Loucy (cell line): ENCODE measurements at regions not wholly inside any gene's neighbourhood (a gene's known extent, or its start where the extent isn't known, plus 50 kb on each side); places are given as distances from the start of the nearest gene placed in this dataset.

Source experiments
- H2AFZ ChIP-seq: fragments of 200-600 bp; sonication (generic); 2 replicates; pipeline ENCODE4 v1.6.0; 2016; ENCODE audit warnings: antibody characterized with exemption, mild to moderate bottlenecking, low read length, moderate library complexity
- H3F3A ChIP-seq: fragments of 200-600 bp; 2 replicates; pipeline ENCODE4 v1.6.0; 2016; ENCODE audit warnings: antibody characterized with exemption, low read depth, mild to moderate bottlenecking
- H3K27me3 ChIP-seq: fragments of 200-600 bp; sonication (generic); 2 replicates; pipeline ENCODE4 v1.6.1; 2014; ENCODE audit warnings: low read length, mild to moderate bottlenecking; ENCODE audit not compliant: insufficient read depth, poor library complexity, severe bottlenecking
- H3K36me3 ChIP-seq: fragments of 200-600 bp; sonication (generic); 2 replicates; pipeline ENCODE4 v1.6.1; 2016; ENCODE audit warnings: low read length; ENCODE audit not compliant: insufficient read depth
- H3K4me1 ChIP-seq: fragments of 200-600 bp; sonication (generic); 2 replicates; pipeline ENCODE4 v1.5.1; 2014; ENCODE audit warnings: low read length, mild to moderate bottlenecking; ENCODE audit not compliant: insufficient read depth, poor library complexity, severe bottlenecking
- H3K4me2 ChIP-seq: fragments of 200-600 bp; sonication (generic); 2 replicates; pipeline ENCODE4 v1.6.0; 2014; ENCODE audit warnings: antibody characterized with exemption, low read length, low read depth, mild to moderate bottlenecking; ENCODE audit not compliant: poor library complexity, severe bottlenecking
- H3K4me3 ChIP-seq: fragments of 200-600 bp; sonication (generic); 2 replicates; pipeline ENCODE4 v1.5.1; 2014; ENCODE audit warnings: low read length, mild to moderate bottlenecking, mixed read lengths; ENCODE audit not compliant: poor library complexity, severe bottlenecking
- H3K79me2 ChIP-seq: fragments of 200-600 bp; sonication (generic); 2 replicates; pipeline ENCODE4 v1.6.1; 2014; ENCODE audit warnings: low read length; ENCODE audit not compliant: insufficient read depth
- H3K9ac ChIP-seq: fragments of 200-600 bp; sonication (generic); 2 replicates; pipeline ENCODE4 v1.6.0; 2014; ENCODE audit warnings: mild to moderate bottlenecking, low read depth, low read length, moderate library complexity; ENCODE audit not compliant: poor library complexity, severe bottlenecking
- H3K9me2 ChIP-seq: fragments of 200-600 bp; sonication (generic); replicated peaks from 2 replicates; pipeline ENCODE4 v1.6.1; 2016; ENCODE audit warnings: low read depth, low read length, mixed read lengths
- H3K9me3 ChIP-seq: fragments of 200-600 bp; sonication (generic); 2 replicates; pipeline ENCODE4 v1.6.1; 2014; ENCODE audit warnings: mild to moderate bottlenecking, antibody characterized with exemption, low read length, low read depth; ENCODE audit not compliant: insufficient read depth
- H4K20me1 ChIP-seq: fragments of 200-600 bp; sonication (generic); 2 replicates; pipeline ENCODE4 v1.6.0; 2014; ENCODE audit warnings: antibody characterized with exemption, low read length, mild to moderate bottlenecking; ENCODE audit not compliant: insufficient read depth, poor library complexity, severe bottlenecking
- CTCF ChIP-seq: fragments of 200-600 bp; sonication (generic); conservative IDR thresholded peaks from 2 replicates; pipeline ENCODE4 v1.5.1; 2014; ENCODE audit warnings: mild to moderate bottlenecking, antibody characterized with exemption, low read length
- EZH2phosphoT487 ChIP-seq: fragments of 200-600 bp; IDR thresholded peaks from 2 replicates; pipeline ENCODE4 v1.6.1; 2018; ENCODE audit warnings: antibody characterized with exemption, mild to moderate bottlenecking, moderate library complexity, borderline replicate concordance

- H3K9ac ChIP-seq = no peak overlapping the region
- H3K9me2 ChIP-seq = no peaks in the 10 kb centered on the region
- H3K4me2 ChIP-seq = no peak overlapping the region
- H3K27me3 ChIP-seq = no peaks in the 10 kb centered on the region
- H3K4me1 ChIP-seq = peaks cover 17% of the 10 kb centered on the region
- no peaks in the 10 kb centered on the region for H4K20me1 ChIP-seq
- H3F3A ChIP-seq = no peaks in the 10 kb centered on the region
- TF ChIP-seq CTCF (no peak), EZH2phosphoT487 (no peak)
- no peak overlapping the region for H2AFZ ChIP-seq
- no peaks in the 10 kb centered on the region for H3K9me3 ChIP-seq
- H3K4me3 ChIP-seq = no peak overlapping the region
- no peaks in the 10 kb centered on the region for H3K36me3 ChIP-seq
- no peaks in the 10 kb centered on the region for H3K79me2 ChIP-seq
These were observed 233.4 kb downstream of the TRIB2 start for GRCh38 chr2:12950174-12950573.

GRCh38 chr2:12950957-12951656, 234.4 kb downstream of the TRIB2 start:
- Histone ChIP-seq H4K20me1 (no peaks in the 10 kb centered on the region), H2AFZ (no peak overlapping the region), H3K4me3 (no peak overlapping the region), H3K79me2 (no peaks in the 10 kb centered on the region), H3K36me3 (no peaks in the 10 kb centered on the region), H3K4me2 (no peak overlapping the region), H3K9ac (no peak overlapping the region), H3K9me2 (no peaks in the 10 kb centered on the region), H3K9me3 (no peaks in the 10 kb centered on the region), H3K4me1 (peaks cover 17% of the 10 kb centered on the region), H3F3A (no peaks in the 10 kb centered on the region), H3K27me3 (no peaks in the 10 kb centered on the region)
- TF ChIP-seq CTCF = no peak
- TF ChIP-seq EZH2phosphoT487 = no peak

GRCh38 chr2:12951657-12951973, 234.9 kb downstream of the TRIB2 start:
- no peak overlapping the region for H2AFZ ChIP-seq
- no peaks in the 10 kb centered on the region for H3F3A ChIP-seq
- TF ChIP-seq CTCF (no peak), EZH2phosphoT487 (no peak)
- H3K9me3 ChIP-seq = no peaks in the 10 kb centered on the region
- no peaks in the 10 kb centered on the region for H3K36me3 ChIP-seq
- no peak overlapping the region for H3K4me2 ChIP-seq
- no peaks in the 10 kb centered on the region for H3K9me2 ChIP-seq
- H3K4me3 ChIP-seq = no peak overlapping the region
- peaks cover 17% of the 10 kb centered on the region for H3K4me1 ChIP-seq
- H3K9ac ChIP-seq = no peak overlapping the region
- no peaks in the 10 kb centered on the region for H4K20me1 ChIP-seq
- H3K27me3 ChIP-seq = no peaks in the 10 kb centered on the region
- H3K79me2 ChIP-seq = no peaks in the 10 kb centered on the region
